GM18873 (cell line): ENCODE measurements at regions not wholly inside any gene's neighbourhood (a gene's known extent, or its start where the extent isn't known, plus 50 kb on each side); places are given as distances from the start of the nearest gene placed in this dataset.
A peak's percentile ranks its signal among the peaks of the same experiment; 100 is the strongest.
"Not testable (repeated sequence)": the region's sequence is repeated elsewhere in the genome, so short reads cannot be mapped to it uniquely, and the experiment has no call there.

Source experiments
- ATAC-seq: cut with Tn5 transposase; IDR thresholded peaks from one replicate; pipeline ENCODE4 v1.9.1; 2021; ENCODE audit warnings: mild to moderate bottlenecking, moderate library complexity, moderate number of reproducible peaks; ENCODE audit not compliant: unreplicated experiment, low FRiP score

GRCh38 chr6:12473494-12473893 lies 183.3 kb downstream of the EDN1 start:
- no peak for ATAC-seq

GRCh38 chr6:12474167-12475140 lies 184.3 kb downstream of the EDN1 start:
- no peak for ATAC-seq

GRCh38 chr6:12476484-12476883 lies 186.3 kb downstream of the EDN1 start:
- no peak for ATAC-seq

GRCh38 chr6:12477616-12478015 lies 187.5 kb downstream of the EDN1 start:
- ATAC-seq: no peak

- ATAC-seq: no peak
These were observed 188.8 kb downstream of the EDN1 start for GRCh38 chr6:12478921-12479320.

- no peak for ATAC-seq
These were observed 189.3 kb downstream of the EDN1 start for GRCh38 chr6:12479451-12479850.

GRCh38 chr6:12479881-12480280 lies 189.7 kb downstream of the EDN1 start:
- ATAC-seq: no peak

GRCh38 chr6:12480379-12480778 lies 190.2 kb downstream of the EDN1 start:
- ATAC-seq: no peak

GRCh38 chr6:12481292-12481691 lies 191.1 kb downstream of the EDN1 start:
- ATAC-seq: no peak

- no peak for ATAC-seq
These were observed 191.7 kb downstream of the EDN1 start for GRCh38 chr6:12481850-12482249.

GRCh38 chr6:12482386-12483375 lies 192.5 kb downstream of the EDN1 start:
- ATAC-seq: no peak

GRCh38 chr6:12483712-12484111 lies 193.6 kb downstream of the EDN1 start:
- peak; percentile 58 for ATAC-seq

- no peak for ATAC-seq
These were observed 194.4 kb downstream of the EDN1 start for GRCh38 chr6:12484519-12484918.

- ATAC-seq: no peak
These were observed 195.1 kb downstream of the EDN1 start for GRCh38 chr6:12485226-12485764.

GRCh38 chr6:12485837-12486236 lies 195.7 kb downstream of the EDN1 start:
- no peak for ATAC-seq

GRCh38 chr6:12490351-12490903 lies 200.3 kb downstream of the EDN1 start:
- ATAC-seq: no peak

- ATAC-seq: no peak
These were observed 200.9 kb downstream of the EDN1 start for GRCh38 chr6:12490904-12491571.

GRCh38 chr6:12492929-12493328 lies 202.8 kb downstream of the EDN1 start:
- not testable (repeated sequence) for ATAC-seq

GRCh38 chr6:12493446-12493845 lies 203.3 kb downstream of the EDN1 start:
- no peak for ATAC-seq

GRCh38 chr6:12494161-12494560 lies 204.0 kb downstream of the EDN1 start:
- ATAC-seq: no peak
